PFSK-1 (cell line): ENCODE measurements at regions not wholly inside any gene's neighbourhood (a gene's known extent, or its start where the extent isn't known, plus 50 kb on each side); places are given as distances from the start of the nearest gene placed in this dataset.

Experiments used
- POLR2AphosphoS5 ChIP-seq: IDR thresholded peaks from 2 replicates; pipeline ENCODE4 v1.6.1; 2012; ENCODE audit warnings: low read depth, mild to moderate bottlenecking, control low read depth, low read length, moderate library complexity
- SIN3A ChIP-seq: IDR thresholded peaks from 2 replicates; pipeline ENCODE4 v1.6.1; 2012; ENCODE audit warnings: mild to moderate bottlenecking, low read length, moderate library complexity, borderline replicate concordance; ENCODE audit not compliant: insufficient read depth
- TAF1 ChIP-seq: IDR thresholded peaks from 2 replicates; pipeline ENCODE4 v1.6.1; 2012; ENCODE audit warnings: low read length, control low read depth, borderline replicate concordance; ENCODE audit not compliant: insufficient read depth
- TF ChIP-seq, protein P1 (sequence below), 2 experiments: IDR thresholded peaks; 2 replicates each; pipeline versions ENCODE4 v1.6.1 to v1.8.0; 2011 to 2012; ENCODE audit warnings: low read depth in 2 of 2, low read length in 2 of 2, control low read depth in 1 of 2, inconsistent platforms in 1 of 2, mild to moderate bottlenecking in 1 of 2, moderate library complexity in 1 of 2; ENCODE audit not compliant: insufficient read depth in 1 of 2

- TF ChIP-seq SIN3A, result no peak
- TF ChIP-seq TAF1, result no peak
- TF ChIP-seq POLR2AphosphoS5, result no peak
- TF ChIP-seq, protein P1, sequence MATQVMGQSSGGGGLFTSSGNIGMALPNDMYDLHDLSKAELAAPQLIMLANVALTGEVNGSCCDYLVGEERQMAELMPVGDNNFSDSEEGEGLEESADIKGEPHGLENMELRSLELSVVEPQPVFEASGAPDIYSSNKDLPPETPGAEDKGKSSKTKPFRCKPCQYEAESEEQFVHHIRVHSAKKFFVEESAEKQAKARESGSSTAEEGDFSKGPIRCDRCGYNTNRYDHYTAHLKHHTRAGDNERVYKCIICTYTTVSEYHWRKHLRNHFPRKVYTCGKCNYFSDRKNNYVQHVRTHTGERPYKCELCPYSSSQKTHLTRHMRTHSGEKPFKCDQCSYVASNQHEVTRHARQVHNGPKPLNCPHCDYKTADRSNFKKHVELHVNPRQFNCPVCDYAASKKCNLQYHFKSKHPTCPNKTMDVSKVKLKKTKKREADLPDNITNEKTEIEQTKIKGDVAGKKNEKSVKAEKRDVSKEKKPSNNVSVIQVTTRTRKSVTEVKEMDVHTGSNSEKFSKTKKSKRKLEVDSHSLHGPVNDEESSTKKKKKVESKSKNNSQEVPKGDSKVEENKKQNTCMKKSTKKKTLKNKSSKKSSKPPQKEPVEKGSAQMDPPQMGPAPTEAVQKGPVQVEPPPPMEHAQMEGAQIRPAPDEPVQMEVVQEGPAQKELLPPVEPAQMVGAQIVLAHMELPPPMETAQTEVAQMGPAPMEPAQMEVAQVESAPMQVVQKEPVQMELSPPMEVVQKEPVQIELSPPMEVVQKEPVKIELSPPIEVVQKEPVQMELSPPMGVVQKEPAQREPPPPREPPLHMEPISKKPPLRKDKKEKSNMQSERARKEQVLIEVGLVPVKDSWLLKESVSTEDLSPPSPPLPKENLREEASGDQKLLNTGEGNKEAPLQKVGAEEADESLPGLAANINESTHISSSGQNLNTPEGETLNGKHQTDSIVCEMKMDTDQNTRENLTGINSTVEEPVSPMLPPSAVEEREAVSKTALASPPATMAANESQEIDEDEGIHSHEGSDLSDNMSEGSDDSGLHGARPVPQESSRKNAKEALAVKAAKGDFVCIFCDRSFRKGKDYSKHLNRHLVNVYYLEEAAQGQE (IDR thresholded peaks at IDR 0.05; ENCODE audit: insufficient read depth in 1 of 2, low read depth in 2 of 2, low read length in 2 of 2), result no peak
Measured at GRCh38 chr6:21918666-21919065, 325.1 kb downstream of the SOX4 start.
